ENCODE measurements at regions not wholly inside any gene's neighbourhood (a gene's known extent, or its start where the extent isn't known, plus 50 kb on each side); places are given as distances from the start of the nearest gene placed in this dataset.

- TF ChIP-seq CTCF (conservative IDR thresholded peaks at IDR 0.05 in 1 of 2, IDR thresholded peaks at IDR 0.05 in 1 of 2; ENCODE audit: low read depth in 1 of 2, low read length in 2 of 2) (no peak), EZH2 (IDR thresholded peaks at IDR 0.05; ENCODE audit: low read length, missing control alignments) (no peak)
Observed at GRCh38 chr2:238636269-238637073, 209.7 kb downstream of the ASB1 start.

Data from fibroblast of lung (primary cell).